NCI-H128 (cell line): ENCODE measurements at regions not wholly inside any gene's neighbourhood (a gene's known extent, or its start where the extent isn't known, plus 50 kb on each side); places are given as distances from the start of the nearest gene placed in this dataset.
"Not testable (repeated sequence)": the region's sequence is repeated elsewhere in the genome, so short reads cannot be mapped to it uniquely, and the experiment has no call there.

Experiments used
- DNase-seq: peaks from one replicate; lab custom pipeline; 2025; ENCODE audit not compliant: unreplicated experiment; lab: John Stamatoyannopoulos, UW

- DNase-seq, result no peak
These were observed 176.2 kb downstream of the DIRAS2 start for GRCh38 chr9:90466441-90466840.

- DNase-seq, result no peak
These were observed 173.2 kb downstream of the DIRAS2 start for GRCh38 chr9:90469435-90469834.

GRCh38 chr9:90469865-90470387, 172.7 kb downstream of the DIRAS2 start:
- no peak for DNase-seq

GRCh38 chr9:90476058-90476457, 166.6 kb downstream of the DIRAS2 start:
- DNase-seq, result no peak

GRCh38 chr9:90477535-90477934, 165.1 kb downstream of the DIRAS2 start:
- DNase-seq, result no peak

- no peak for DNase-seq
These were observed 163.8 kb downstream of the DIRAS2 start for GRCh38 chr9:90478821-90479220.

- DNase-seq, result no peak
These were observed 157.6 kb downstream of the DIRAS2 start for GRCh38 chr9:90485028-90485427.

- DNase-seq, result no peak
These were observed 153.6 kb downstream of the DIRAS2 start for GRCh38 chr9:90489066-90489465.

GRCh38 chr9:90499761-90500160, 142.9 kb downstream of the DIRAS2 start:
- DNase-seq, result no peak

- DNase-seq, result no peak
These were observed 140.5 kb downstream of the DIRAS2 start for GRCh38 chr9:90502134-90502533.

GRCh38 chr9:90504486-90504885, 138.1 kb downstream of the DIRAS2 start:
- DNase-seq, result no peak

GRCh38 chr9:90505695-90506094, 136.9 kb downstream of the DIRAS2 start:
- no peak for DNase-seq

- DNase-seq, result not testable (repeated sequence)
These were observed 136.2 kb downstream of the DIRAS2 start for GRCh38 chr9:90506402-90506801.

GRCh38 chr9:90507621-90508020, 135.0 kb downstream of the DIRAS2 start:
- DNase-seq, result no peak

GRCh38 chr9:90508940-90509339, 133.7 kb downstream of the DIRAS2 start:
- DNase-seq, result no peak

- no peak for DNase-seq
These were observed 130.9 kb downstream of the DIRAS2 start for GRCh38 chr9:90511711-90512110.

- no peak for DNase-seq
These were observed 127.7 kb downstream of the DIRAS2 start for GRCh38 chr9:90514877-90515276.

- DNase-seq, result no peak
These were observed 127.1 kb downstream of the DIRAS2 start for GRCh38 chr9:90515510-90515909.

- DNase-seq, result no peak
These were observed 125.5 kb downstream of the DIRAS2 start for GRCh38 chr9:90517103-90517502.

- DNase-seq, result no peak
These were observed 120.6 kb downstream of the DIRAS2 start for GRCh38 chr9:90521811-90522570.

GRCh38 chr9:90523958-90524357, 118.7 kb downstream of the DIRAS2 start:
- DNase-seq, result no peak

GRCh38 chr9:90526386-90526785, 116.2 kb downstream of the DIRAS2 start:
- DNase-seq, result peak; percentile 27

- not testable (repeated sequence) for DNase-seq
These were observed 106.5 kb downstream of the DIRAS2 start for GRCh38 chr9:90536094-90536493.
